ENCODE measurements at regions not wholly inside any gene's neighbourhood (a gene's known extent, or its start where the extent isn't known, plus 50 kb on each side); places are given as distances from the start of the nearest gene placed in this dataset.

- peak in 1 of 3 donors; percentile 2 for DNase-seq (ENCODE audit: low read depth in 2 of 3, low spot score in 2 of 3)
Measured at GRCh38 chr6:113461153-113461932, 395.8 kb upstream of the MARCKS start.

- DNase-seq (ENCODE audit: low read depth in 2 of 3, low spot score in 2 of 3) = no peak
Measured at GRCh38 chr6:113464536-113464935, 392.6 kb upstream of the MARCKS start.

GRCh38 chr6:113464960-113465359, 392.2 kb upstream of the MARCKS start:
- no peak for DNase-seq (ENCODE audit: low read depth in 2 of 3, low spot score in 2 of 3)

GRCh38 chr6:113466526-113466925, 390.6 kb upstream of the MARCKS start:
- no peak for DNase-seq (ENCODE audit: low read depth in 2 of 3, low spot score in 2 of 3)

GRCh38 chr6:113475392-113475791, 381.8 kb upstream of the MARCKS start:
- DNase-seq (ENCODE audit: low read depth in 2 of 3, low spot score in 2 of 3) = no peak

- DNase-seq (ENCODE audit: low read depth in 2 of 3, low spot score in 2 of 3) = no peak
Measured at GRCh38 chr6:113476937-113477839, 380.0 kb upstream of the MARCKS start.

GRCh38 chr6:113480616-113481015, 376.5 kb upstream of the MARCKS start:
- DNase-seq (ENCODE audit: low read depth in 2 of 3, low spot score in 2 of 3) = no peak

GRCh38 chr6:113481458-113481857, 375.7 kb upstream of the MARCKS start:
- no peak for DNase-seq (ENCODE audit: low read depth in 2 of 3, low spot score in 2 of 3)

- DNase-seq (ENCODE audit: low read depth in 2 of 3, low spot score in 2 of 3) = no peak
Measured at GRCh38 chr6:113481910-113482309, 375.2 kb upstream of the MARCKS start.

GRCh38 chr6:113482771-113483170, 374.4 kb upstream of the MARCKS start:
- DNase-seq (ENCODE audit: low read depth in 2 of 3, low spot score in 2 of 3) = no peak

GRCh38 chr6:113486199-113486598, 370.9 kb upstream of the MARCKS start:
- no peak for DNase-seq (ENCODE audit: low read depth in 2 of 3, low spot score in 2 of 3)

- DNase-seq (ENCODE audit: low read depth in 2 of 3, low spot score in 2 of 3) = no peak
Measured at GRCh38 chr6:113487489-113488058, 369.6 kb upstream of the MARCKS start.

GRCh38 chr6:113488061-113488460, 369.1 kb upstream of the MARCKS start:
- no peak for DNase-seq (ENCODE audit: low read depth in 2 of 3, low spot score in 2 of 3)

GRCh38 chr6:113488812-113489685, 368.1 kb upstream of the MARCKS start:
- DNase-seq (ENCODE audit: low read depth in 2 of 3, low spot score in 2 of 3) = no peak

GRCh38 chr6:113489952-113490746, 367.0 kb upstream of the MARCKS start:
- DNase-seq (ENCODE audit: low read depth in 2 of 3, low spot score in 2 of 3) = no peak

- no peak for DNase-seq (ENCODE audit: low read depth in 2 of 3, low spot score in 2 of 3)
Measured at GRCh38 chr6:113491376-113491775, 365.8 kb upstream of the MARCKS start.

- DNase-seq (ENCODE audit: low read depth in 2 of 3, low spot score in 2 of 3) = no peak
Measured at GRCh38 chr6:113493991-113494390, 363.2 kb upstream of the MARCKS start.

- no peak for DNase-seq (ENCODE audit: low read depth in 2 of 3, low spot score in 2 of 3)
Measured at GRCh38 chr6:113495521-113495920, 361.6 kb upstream of the MARCKS start.

- DNase-seq (ENCODE audit: low read depth in 2 of 3, low spot score in 2 of 3) = no peak
Measured at GRCh38 chr6:113496166-113496565, 361.0 kb upstream of the MARCKS start.

- DNase-seq (ENCODE audit: low read depth in 2 of 3, low spot score in 2 of 3) = no peak
Measured at GRCh38 chr6:113500221-113500620, 356.9 kb upstream of the MARCKS start.
